ENCODE measurements at regions not wholly inside any gene's neighbourhood (a gene's known extent, or its start where the extent isn't known, plus 50 kb on each side); places are given as distances from the start of the nearest gene placed in this dataset.

- H3K4me3 ChIP-seq (ENCODE audit: low read depth, low read length, poor library complexity, severe bottlenecking), result no peak overlapping the region
- H3F3A ChIP-seq (ENCODE audit: insufficient read depth, low read length), result no peaks in the 10 kb centered on the region
- no peak overlapping the region for H3K4me2 ChIP-seq (ENCODE audit: low read length)
- H4K20me1 ChIP-seq (ENCODE audit: insufficient read depth, low read length), result no peaks in the 10 kb centered on the region
- no peaks in the 10 kb centered on the region for H3K36me3 ChIP-seq (ENCODE audit: insufficient read depth, low read length)
- no peak for TF ChIP-seq EZH2 (IDR thresholded peaks at IDR 0.05; ENCODE audit: borderline replicate concordance, low read length)
- TF ChIP-seq CTCF (IDR thresholded peaks at IDR 0.05; ENCODE audit: low read length), result no peak
- H3K79me2 ChIP-seq (ENCODE audit: insufficient read depth, low read length), result no peaks in the 10 kb centered on the region
- H3K9me3 ChIP-seq (ENCODE audit: low read length), result no peaks in the 10 kb centered on the region
- H3K27me3 ChIP-seq (ENCODE audit: insufficient read depth, low read length), result peaks cover 2% of the 10 kb centered on the region; the same call in 1 of the 2 replicates
- no peaks in the 10 kb centered on the region for H3K9me2 ChIP-seq (ENCODE audit: low read depth, low read length)
- no peaks in the 10 kb centered on the region for H3K4me1 ChIP-seq (ENCODE audit: insufficient read depth, low read length, severe bottlenecking)
- H3K27ac ChIP-seq (ENCODE audit: low read depth, low read length, poor library complexity, severe bottlenecking), result no peak overlapping the region
- no peak overlapping the region for H3K9ac ChIP-seq (ENCODE audit: low read length)
- H2AFZ ChIP-seq (ENCODE audit: low read length), result no peak overlapping the region
Measured at GRCh38 chr6:167472148-167472547, 147.3 kb downstream of the TTLL2 start.

- no peaks in the 10 kb centered on the region for H3F3A ChIP-seq (ENCODE audit: insufficient read depth, low read length)
- H3K27ac ChIP-seq (ENCODE audit: low read depth, low read length, poor library complexity, severe bottlenecking), result no peak overlapping the region
- H3K9ac ChIP-seq (ENCODE audit: low read length), result no peak overlapping the region
- H3K9me2 ChIP-seq (ENCODE audit: low read depth, low read length), result no peaks in the 10 kb centered on the region
- no peak overlapping the region for H3K4me3 ChIP-seq (ENCODE audit: low read depth, low read length, poor library complexity, severe bottlenecking)
- H2AFZ ChIP-seq (ENCODE audit: low read length), result no peak overlapping the region
- no peaks in the 10 kb centered on the region for H3K27me3 ChIP-seq (ENCODE audit: insufficient read depth, low read length)
- H3K36me3 ChIP-seq (ENCODE audit: insufficient read depth, low read length), result no peaks in the 10 kb centered on the region
- H4K20me1 ChIP-seq (ENCODE audit: insufficient read depth, low read length), result no peaks in the 10 kb centered on the region
- no peaks in the 10 kb centered on the region for H3K4me1 ChIP-seq (ENCODE audit: insufficient read depth, low read length, severe bottlenecking)
- H3K9me3 ChIP-seq (ENCODE audit: low read length), result no peaks in the 10 kb centered on the region
- no peak overlapping the region for H3K4me2 ChIP-seq (ENCODE audit: low read length)
- no peaks in the 10 kb centered on the region for H3K79me2 ChIP-seq (ENCODE audit: insufficient read depth, low read length)
- TF ChIP-seq CTCF (IDR thresholded peaks at IDR 0.05; ENCODE audit: low read length) (no peak), EZH2 (IDR thresholded peaks at IDR 0.05; ENCODE audit: borderline replicate concordance, low read length) (no peak)
Measured at GRCh38 chr6:167472880-167473279, 148.0 kb downstream of the TTLL2 start.

GRCh38 chr6:167474171-167474570 lies 149.3 kb downstream of the TTLL2 start:
- Histone ChIP-seq H3K36me3 (ENCODE audit: insufficient read depth, low read length) (no peaks in the 10 kb centered on the region), H3K4me1 (ENCODE audit: insufficient read depth, low read length, severe bottlenecking) (no peaks in the 10 kb centered on the region), H3K9me3 (ENCODE audit: low read length) (no peaks in the 10 kb centered on the region), H3K9me2 (ENCODE audit: low read depth, low read length) (no peaks in the 10 kb centered on the region), H3F3A (ENCODE audit: insufficient read depth, low read length) (no peaks in the 10 kb centered on the region), H3K4me3 (ENCODE audit: low read depth, low read length, poor library complexity, severe bottlenecking) (no peak overlapping the region), H2AFZ (ENCODE audit: low read length) (no peak overlapping the region), H3K4me2 (ENCODE audit: low read length) (no peak overlapping the region), H3K27ac (ENCODE audit: low read depth, low read length, poor library complexity, severe bottlenecking) (no peak overlapping the region), H3K79me2 (ENCODE audit: insufficient read depth, low read length) (no peaks in the 10 kb centered on the region), H4K20me1 (ENCODE audit: insufficient read depth, low read length) (no peaks in the 10 kb centered on the region), H3K27me3 (ENCODE audit: insufficient read depth, low read length) (no peaks in the 10 kb centered on the region), H3K9ac (ENCODE audit: low read length) (no peak overlapping the region)
- TF ChIP-seq EZH2 (IDR thresholded peaks at IDR 0.05; ENCODE audit: borderline replicate concordance, low read length) (no peak), CTCF (IDR thresholded peaks at IDR 0.05; ENCODE audit: low read length) (no peak)

Measured in OCI-LY1 (cell line).